ENCODE measurements at regions not wholly inside any gene's neighbourhood (a gene's known extent, or its start where the extent isn't known, plus 50 kb on each side); places are given as distances from the start of the nearest gene placed in this dataset.
"Not testable (repeated sequence)": the region's sequence is repeated elsewhere in the genome, so short reads cannot be mapped to it uniquely, and the experiment has no call there.

- no peak overlapping the region for H2AFZ ChIP-seq
- no peaks in the 10 kb centered on the region for H3K9me2 ChIP-seq (replicated peaks; ENCODE audit: insufficient read depth)
- no peak overlapping the region for H3K27ac ChIP-seq
- TF ChIP-seq EZH2 (IDR thresholded peaks at IDR 0.05; ENCODE audit: borderline replicate concordance) (no peak), CTCF (IDR thresholded peaks at IDR 0.05; ENCODE audit: poor library complexity) (no peak), EZH2phosphoT487 (IDR thresholded peaks at IDR 0.05; ENCODE audit: low read depth, severe bottlenecking, unreplicated experiment) (no peak)
- no peaks in the 10 kb centered on the region for H3K36me3 ChIP-seq (replicated peaks; ENCODE audit: insufficient read depth, low read depth)
- H3K4me1 ChIP-seq (ENCODE audit: insufficient read depth) = no peaks in the 10 kb centered on the region
- no peak overlapping the region for H3K4me2 ChIP-seq
- DNase-seq (ENCODE audit: low spot score) = no peak
- no peaks in the 10 kb centered on the region for H3K79me2 ChIP-seq
- H3K9me3 ChIP-seq (ENCODE audit: low read depth) = no peaks in the 10 kb centered on the region
- H4K20me1 ChIP-seq (ENCODE audit: insufficient read depth, poor library complexity, severe bottlenecking) = no peaks in the 10 kb centered on the region
- no peaks in the 10 kb centered on the region for H3K27me3 ChIP-seq
- 70% methylated on average over 1 of the region's 1 CpG for WGBS (ENCODE audit: low lambda C conversion rate, missing lambda C conversion rate)
- H3K4me3 ChIP-seq = no peak overlapping the region
These were observed 130.4 kb upstream of the ATP10A start for GRCh38 chr15:25993506-25993905.

GRCh38 chr15:25990220-25990619 lies 127.1 kb upstream of the ATP10A start:
- no peaks in the 10 kb centered on the region for H3K27me3 ChIP-seq
- no peaks in the 10 kb centered on the region for H4K20me1 ChIP-seq (ENCODE audit: insufficient read depth, poor library complexity, severe bottlenecking)
- no peak overlapping the region for H3K4me2 ChIP-seq
- WGBS (ENCODE audit: low lambda C conversion rate, missing lambda C conversion rate) = 95% methylated on average over 15 of the region's 15 CpGs
- no peaks in the 10 kb centered on the region for H3K4me1 ChIP-seq (ENCODE audit: insufficient read depth)
- no peaks in the 10 kb centered on the region for H3K79me2 ChIP-seq
- no peak overlapping the region for H2AFZ ChIP-seq
- no peak overlapping the region for H3K4me3 ChIP-seq
- TF ChIP-seq EZH2phosphoT487 (IDR thresholded peaks at IDR 0.05; ENCODE audit: low read depth, severe bottlenecking, unreplicated experiment) = no peak
- no peak for TF ChIP-seq CTCF (IDR thresholded peaks at IDR 0.05; ENCODE audit: poor library complexity)
- TF ChIP-seq EZH2 (IDR thresholded peaks at IDR 0.05; ENCODE audit: borderline replicate concordance) = no peak
- no peaks in the 10 kb centered on the region for H3K36me3 ChIP-seq (replicated peaks; ENCODE audit: insufficient read depth, low read depth)
- no peaks in the 10 kb centered on the region for H3K9me3 ChIP-seq (ENCODE audit: low read depth)
- H3K27ac ChIP-seq = no peak overlapping the region
- no peak for DNase-seq (ENCODE audit: low spot score)
- no peaks in the 10 kb centered on the region for H3K9me2 ChIP-seq (replicated peaks; ENCODE audit: insufficient read depth)

GRCh38 chr15:25989327-25989726 lies 126.2 kb upstream of the ATP10A start:
- no peak overlapping the region for H3K4me2 ChIP-seq
- no peaks in the 10 kb centered on the region for H3K79me2 ChIP-seq
- no peaks in the 10 kb centered on the region for H3K27me3 ChIP-seq
- H3K4me1 ChIP-seq (ENCODE audit: insufficient read depth) = no peaks in the 10 kb centered on the region
- H3K27ac ChIP-seq = no peak overlapping the region
- no peaks in the 10 kb centered on the region for H4K20me1 ChIP-seq (ENCODE audit: insufficient read depth, poor library complexity, severe bottlenecking)
- WGBS (ENCODE audit: low lambda C conversion rate, missing lambda C conversion rate) = 93% methylated on average over 24 of the region's 25 CpGs
- no peaks in the 10 kb centered on the region for H3K36me3 ChIP-seq (replicated peaks; ENCODE audit: insufficient read depth, low read depth)
- H3K9me2 ChIP-seq (replicated peaks; ENCODE audit: insufficient read depth) = no peaks in the 10 kb centered on the region
- H3K4me3 ChIP-seq = no peak overlapping the region
- H2AFZ ChIP-seq = no peak overlapping the region
- DNase-seq (ENCODE audit: low spot score) = no peak
- no peaks in the 10 kb centered on the region for H3K9me3 ChIP-seq (ENCODE audit: low read depth)
- no peak for TF ChIP-seq CTCF (IDR thresholded peaks at IDR 0.05; ENCODE audit: poor library complexity)

- H3K36me3 ChIP-seq (replicated peaks; ENCODE audit: insufficient read depth, low read depth); H3K79me2 ChIP-seq; H3K4me1 ChIP-seq (ENCODE audit: insufficient read depth); H3K27ac ChIP-seq; H4K20me1 ChIP-seq (ENCODE audit: insufficient read depth, poor library complexity, severe bottlenecking); H3K4me3 ChIP-seq; DNase-seq (ENCODE audit: low spot score); H3K9me2 ChIP-seq (replicated peaks; ENCODE audit: insufficient read depth); H3K9me3 ChIP-seq (ENCODE audit: low read depth); H3K27me3 ChIP-seq; H2AFZ ChIP-seq; H3K4me2 ChIP-seq: not testable (repeated sequence)
- 92% methylated on average over 9 of the region's 9 CpGs for WGBS (ENCODE audit: low lambda C conversion rate, missing lambda C conversion rate)
These were observed 125.6 kb upstream of the ATP10A start for GRCh38 chr15:25988716-25989115.

All from hepatocyte (in vitro differentiated cells).